ENCODE measurements at regions not wholly inside any gene's neighbourhood (a gene's known extent, or its start where the extent isn't known, plus 50 kb on each side); places are given as distances from the start of the nearest gene placed in this dataset.

DNA sequence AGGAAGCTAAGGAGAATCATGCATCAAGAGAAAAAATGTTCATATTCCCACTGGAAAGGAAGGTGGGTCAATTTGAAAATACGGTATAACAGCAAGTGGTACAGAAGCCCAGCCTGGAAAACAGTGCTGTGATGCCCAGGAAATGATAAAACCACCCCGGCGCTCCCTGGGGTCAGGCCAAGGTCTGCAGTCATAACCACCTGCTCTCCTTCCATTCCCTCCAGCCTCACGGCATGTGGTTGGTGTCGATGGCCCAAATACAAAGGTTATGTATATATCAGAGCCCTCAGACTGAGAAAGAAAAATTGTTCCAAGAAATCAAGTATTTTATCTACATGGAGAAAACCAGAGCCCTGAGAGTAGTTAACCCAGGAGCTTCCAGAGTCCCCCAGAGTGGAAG is 208.1 kb upstream of the CDYL start:
- H3K27me3 ChIP-seq = no peaks in the 10 kb centered on the region
- no peaks in the 10 kb centered on the region for H3K9me3 ChIP-seq
- H3K4me3 ChIP-seq = no peak overlapping the region
- H3K4me1 ChIP-seq = no peaks in the 10 kb centered on the region
- TF ChIP-seq, protein P1, sequence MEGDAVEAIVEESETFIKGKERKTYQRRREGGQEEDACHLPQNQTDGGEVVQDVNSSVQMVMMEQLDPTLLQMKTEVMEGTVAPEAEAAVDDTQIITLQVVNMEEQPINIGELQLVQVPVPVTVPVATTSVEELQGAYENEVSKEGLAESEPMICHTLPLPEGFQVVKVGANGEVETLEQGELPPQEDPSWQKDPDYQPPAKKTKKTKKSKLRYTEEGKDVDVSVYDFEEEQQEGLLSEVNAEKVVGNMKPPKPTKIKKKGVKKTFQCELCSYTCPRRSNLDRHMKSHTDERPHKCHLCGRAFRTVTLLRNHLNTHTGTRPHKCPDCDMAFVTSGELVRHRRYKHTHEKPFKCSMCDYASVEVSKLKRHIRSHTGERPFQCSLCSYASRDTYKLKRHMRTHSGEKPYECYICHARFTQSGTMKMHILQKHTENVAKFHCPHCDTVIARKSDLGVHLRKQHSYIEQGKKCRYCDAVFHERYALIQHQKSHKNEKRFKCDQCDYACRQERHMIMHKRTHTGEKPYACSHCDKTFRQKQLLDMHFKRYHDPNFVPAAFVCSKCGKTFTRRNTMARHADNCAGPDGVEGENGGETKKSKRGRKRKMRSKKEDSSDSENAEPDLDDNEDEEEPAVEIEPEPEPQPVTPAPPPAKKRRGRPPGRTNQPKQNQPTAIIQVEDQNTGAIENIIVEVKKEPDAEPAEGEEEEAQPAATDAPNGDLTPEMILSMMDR (IDR thresholded peaks at IDR 0.05) = no peak
- no peak for TF ChIP-seq POLR2A (IDR thresholded peaks at IDR 0.05)
- WGBS, 2 donors = 23 to 24% methylated on average over 5 of the region's 5 CpGs
- no peaks in the 10 kb centered on the region for H3K36me3 ChIP-seq (replicated peaks in 1 of 2; ENCODE audit: insufficient read depth in 1 of 2, low read depth in 2 of 2)
- DNase-seq = no peak
- no peak for ATAC-seq
- intact Hi-C loops (cut with DNase I) = no loop called here
- no peak overlapping the region for H3K27ac ChIP-seq

DNA sequence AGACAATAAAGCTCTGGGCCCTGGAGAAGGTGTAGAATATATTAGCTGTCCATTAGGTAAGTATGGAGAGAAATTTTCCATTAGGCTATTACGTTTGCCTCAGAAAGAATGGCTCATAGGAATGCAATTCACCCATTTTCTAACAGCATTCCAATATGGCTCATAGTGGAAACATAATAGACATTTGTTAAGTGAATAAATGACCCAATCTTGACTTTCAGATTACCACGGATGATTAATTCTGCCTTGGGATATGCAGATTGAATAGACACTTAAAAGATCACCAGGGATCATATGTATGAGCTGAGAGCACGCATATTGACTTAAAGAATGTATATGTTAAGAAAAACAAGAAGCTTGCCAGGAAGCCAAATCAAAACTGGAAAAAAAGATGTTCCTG is 209.1 kb upstream of the CDYL start:
- Histone ChIP-seq H3K4me1 (no peaks in the 10 kb centered on the region), H3K27ac (no peak overlapping the region), H3K9me3 (no peaks in the 10 kb centered on the region), H3K27me3 (no peaks in the 10 kb centered on the region), H3K4me3 (no peak overlapping the region), H3K36me3 (replicated peaks in 1 of 2; ENCODE audit: insufficient read depth in 1 of 2, low read depth in 2 of 2) (no peaks in the 10 kb centered on the region)
- WGBS, 2 donors = 44 to 59% methylated on average over 3 of the region's 3 CpGs
- ATAC-seq (no peak), DNase-seq (no peak)
- no peak for TF ChIP-seq POLR2A (IDR thresholded peaks at IDR 0.05)
- TF ChIP-seq, protein P1 (IDR thresholded peaks at IDR 0.05) = no peak
- intact Hi-C loops (cut with DNase I) = no loop called here

DNA sequence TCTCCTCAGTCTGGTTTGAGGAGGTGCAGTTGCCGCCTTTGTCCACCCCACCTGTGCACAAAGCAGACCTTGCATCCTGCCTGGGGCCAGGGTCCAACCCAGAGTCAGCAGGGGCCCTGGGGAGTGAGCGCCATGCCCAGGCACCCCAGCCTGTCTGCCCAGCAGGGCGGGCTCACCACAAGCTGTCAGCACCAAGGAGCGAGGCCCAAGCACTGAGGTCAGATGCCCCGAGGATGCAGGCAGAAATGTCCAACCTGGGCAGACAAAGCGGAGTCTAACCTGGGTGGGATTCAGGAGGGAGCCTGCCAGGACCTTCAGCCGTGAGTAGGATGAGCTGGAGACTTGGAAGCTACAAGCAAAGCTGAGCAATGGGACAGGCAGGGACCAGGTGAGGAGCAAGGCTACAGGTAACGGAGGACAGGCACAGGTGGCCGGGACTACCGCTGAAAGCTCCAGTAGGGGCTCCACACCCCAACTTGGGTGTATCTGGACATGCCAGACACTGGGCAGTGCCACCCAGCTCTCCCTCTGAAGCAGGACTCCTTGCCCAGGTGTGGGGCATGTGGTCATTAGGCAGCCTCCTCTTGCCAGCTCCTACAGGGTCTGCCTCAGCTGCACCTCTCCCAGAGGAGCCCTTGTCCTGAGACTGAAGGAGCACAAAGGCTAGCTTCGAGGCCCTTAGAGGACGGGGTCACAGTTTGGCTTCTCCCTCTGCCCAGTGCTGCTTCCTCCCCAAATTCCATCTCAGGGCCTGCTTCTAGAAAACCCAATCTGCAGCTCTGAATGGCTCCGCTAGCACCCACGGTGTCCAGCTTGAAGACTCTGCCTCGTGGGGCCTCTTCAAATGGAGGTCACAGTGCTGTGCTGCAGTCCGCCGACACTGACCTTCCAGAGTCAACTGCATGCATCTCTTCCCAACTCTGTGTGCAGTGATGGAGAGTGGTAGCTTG is 210.6 kb upstream of the CDYL start:
- ATAC-seq (no peak), DNase-seq (no peak)
- Histone ChIP-seq H3K4me1 (no peaks in the 10 kb centered on the region), H3K4me3 (no peak overlapping the region), H3K36me3 (replicated peaks in 1 of 2; ENCODE audit: insufficient read depth in 1 of 2, low read depth in 2 of 2) (no peaks in the 10 kb centered on the region), H3K9me3 (no peaks in the 10 kb centered on the region), H3K27me3 (no peaks in the 10 kb centered on the region), H3K27ac (no peak overlapping the region)
- TF ChIP-seq, protein P1 (IDR thresholded peaks at IDR 0.05) = no peak
- intact Hi-C loops (cut with DNase I) = no loop called here
- WGBS, 2 donors = 75 to 81% methylated on average over 5 to 17 of the region's 17 CpGs

DNA sequence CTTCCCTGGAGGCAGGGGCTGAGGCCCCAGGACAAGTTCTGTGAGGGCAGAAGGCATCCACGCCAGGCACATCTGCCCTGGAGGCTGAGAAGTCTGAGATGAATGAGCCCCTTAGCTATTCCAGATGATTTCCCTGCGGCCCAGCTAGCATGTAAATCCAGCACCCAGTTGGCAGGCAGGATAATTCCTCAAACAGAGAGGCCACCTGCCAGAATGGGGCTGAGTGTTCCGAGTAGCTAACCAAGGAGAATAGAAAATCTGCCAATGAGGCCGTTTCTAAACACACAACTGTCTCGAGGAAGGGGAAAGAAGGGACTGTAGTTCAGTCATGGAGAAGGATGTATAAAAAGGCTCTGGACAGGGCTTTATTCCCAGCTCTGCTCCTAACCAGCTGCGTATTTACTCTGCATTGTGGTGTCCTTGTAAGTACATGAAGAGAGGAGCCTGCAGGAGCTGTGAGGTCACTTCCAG is 211.4 kb upstream of the CDYL start:
- DNase-seq = no peak
- H3K4me1 ChIP-seq = no peaks in the 10 kb centered on the region
- intact Hi-C loops (cut with DNase I) = no loop called here
- no peaks in the 10 kb centered on the region for H3K27me3 ChIP-seq
- no peak for ATAC-seq
- WGBS, 2 donors = 54 to 63% methylated on average over 6 of the region's 6 CpGs
- H3K36me3 ChIP-seq (replicated peaks in 1 of 2; ENCODE audit: insufficient read depth in 1 of 2, low read depth in 2 of 2) = no peaks in the 10 kb centered on the region
- TF ChIP-seq, protein P1 (IDR thresholded peaks at IDR 0.05) = no peak
- TF ChIP-seq POLR2A (IDR thresholded peaks at IDR 0.05) = no peak
- no peak overlapping the region for H3K4me3 ChIP-seq
- H3K9me3 ChIP-seq = no peaks in the 10 kb centered on the region
- no peak overlapping the region for H3K27ac ChIP-seq

DNA sequence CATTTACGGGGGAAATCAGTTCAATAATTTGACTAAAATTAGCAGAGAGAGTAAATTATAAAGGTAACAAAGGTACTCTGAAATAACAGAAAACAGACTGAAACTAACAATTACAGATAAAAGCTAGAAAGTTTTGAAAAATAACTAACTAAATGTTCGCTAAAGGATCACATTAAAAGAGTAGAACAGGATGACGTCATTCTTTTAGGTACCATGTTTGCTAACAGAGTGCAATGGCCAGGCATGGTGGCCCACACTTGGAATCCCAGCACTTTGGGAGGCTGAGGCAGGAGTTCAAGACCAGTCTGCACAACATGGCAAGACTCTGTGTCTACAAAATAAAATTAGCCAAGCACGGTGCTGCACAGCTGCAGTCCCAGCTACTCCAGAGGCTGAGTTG is 212.3 kb upstream of the CDYL start:
- TF ChIP-seq, protein P1 (IDR thresholded peaks at IDR 0.05) = no peak
- no peak for TF ChIP-seq POLR2A (IDR thresholded peaks at IDR 0.05)
- H3K27me3 ChIP-seq = no peaks in the 10 kb centered on the region
- no peaks in the 10 kb centered on the region for H3K9me3 ChIP-seq
- no peak for DNase-seq
- intact Hi-C loops (cut with DNase I) = no loop called here
- 77 to 82% methylated on average over 4 of the region's 4 CpGs for WGBS, 2 donors
- H3K27ac ChIP-seq = no peak overlapping the region
- ATAC-seq = no peak
- no peaks in the 10 kb centered on the region for H3K36me3 ChIP-seq (replicated peaks in 1 of 2; ENCODE audit: insufficient read depth in 1 of 2, low read depth in 2 of 2)
- H3K4me1 ChIP-seq = no peaks in the 10 kb centered on the region
- no peak overlapping the region for H3K4me3 ChIP-seq

Measured in body of pancreas (tissue), 4 donors.